Astrocyte (in vitro differentiated cells and primary cell): ENCODE measurements at regions not wholly inside any gene's neighbourhood (a gene's known extent, or its start where the extent isn't known, plus 50 kb on each side); places are given as distances from the start of the nearest gene placed in this dataset.

Source experiments
- DNase-seq: peaks from one replicate; pipeline ENCODE4 v3.0.0-alpha.2; 2010; ENCODE audit warnings: low read depth
- FAIRE-seq: peaks from 2 replicates; lab custom pipeline; 2011; peaks lifted over from hg19 to GRCh38; lab: Jason Lieb, UNC
- H2AFZ ChIP-seq: 2 replicates; pipeline ENCODE4 v1.6.0; 2012; ENCODE audit warnings: low read depth, low read length, inconsistent platforms
- H3K27ac ChIP-seq: 2 replicates; pipeline ENCODE4 v1.5.1; 2011; ENCODE audit warnings: low read depth, low read length, inconsistent platforms
- H3K27me3 ChIP-seq: 2 replicates; pipeline ENCODE4 v1.6.0; 2011; ENCODE audit warnings: low read length, inconsistent platforms; ENCODE audit not compliant: insufficient read depth
- H3K36me3 ChIP-seq: 2 replicates; pipeline ENCODE4 v1.5.1; 2011; ENCODE audit warnings: low read length, inconsistent platforms; ENCODE audit not compliant: insufficient read depth
- H3K4me1 ChIP-seq: 2 replicates; pipeline ENCODE4 v1.5.1; 2011; ENCODE audit warnings: low read length, inconsistent platforms; ENCODE audit not compliant: insufficient read depth
- H3K4me2 ChIP-seq: 2 replicates; pipeline ENCODE4 v1.6.0; 2012; ENCODE audit warnings: low read length, inconsistent platforms
- H3K4me3 ChIP-seq: 2 replicates; pipeline ENCODE4 v1.5.1; 2011; ENCODE audit warnings: low read depth, mild to moderate bottlenecking, low read length, inconsistent platforms; ENCODE audit not compliant: insufficient read depth
- H3K79me2 ChIP-seq: 2 replicates; pipeline ENCODE4 v1.6.0; 2012; ENCODE audit warnings: mild to moderate bottlenecking, low read length, inconsistent platforms; ENCODE audit not compliant: insufficient read depth
- H3K9ac ChIP-seq: 2 replicates; pipeline ENCODE4 v1.6.0; 2012; ENCODE audit warnings: mild to moderate bottlenecking, low read length, inconsistent platforms
- H3K9me3 ChIP-seq: 2 replicates; pipeline ENCODE4 v1.5.1; 2012; ENCODE audit warnings: low read depth, mild to moderate bottlenecking, low read length, inconsistent platforms; ENCODE audit not compliant: insufficient read depth
- H4K20me1 ChIP-seq: 2 replicates; pipeline ENCODE4 v1.6.0; 2012; ENCODE audit warnings: low read length, inconsistent platforms; ENCODE audit not compliant: insufficient read depth
- H3K27ac Mint-ChIP-seq: one replicate; pipeline ENCODE4 v1.8.0; 2021; ENCODE audit warnings: mild to moderate bottlenecking, mixed read lengths; ENCODE audit not compliant: unreplicated experiment
- H3K27me3 Mint-ChIP-seq: one replicate; pipeline ENCODE4 v1.8.0; 2021; ENCODE audit warnings: low read depth, mixed read lengths; ENCODE audit not compliant: unreplicated experiment
- H3K36me3 Mint-ChIP-seq: one replicate; pipeline ENCODE4 v1.8.0; 2021; ENCODE audit warnings: low read depth, mixed read lengths; ENCODE audit not compliant: unreplicated experiment
- H3K4me1 Mint-ChIP-seq: one replicate; pipeline ENCODE4 v1.8.0; 2021; ENCODE audit warnings: low read depth, mixed read lengths; ENCODE audit not compliant: unreplicated experiment
- H3K4me3 Mint-ChIP-seq: one replicate; pipeline ENCODE4 v1.8.0; 2021; ENCODE audit warnings: mild to moderate bottlenecking, moderate library complexity, mixed read lengths; ENCODE audit not compliant: unreplicated experiment
- H3K9me3 Mint-ChIP-seq: one replicate; pipeline ENCODE4 v1.8.0; 2021; ENCODE audit warnings: mild to moderate bottlenecking, mixed read lengths; ENCODE audit not compliant: unreplicated experiment
- CTCF ChIP-seq: IDR thresholded peaks from 2 replicates; pipeline ENCODE4 v1.5.1; 2011; ENCODE audit warnings: low read depth, mild to moderate bottlenecking, inconsistent platforms, low read length, moderate library complexity; ENCODE audit not compliant: insufficient read depth
- EZH2 ChIP-seq: IDR thresholded peaks from 2 replicates; pipeline ENCODE4 v1.6.1; 2012; ENCODE audit warnings: mild to moderate bottlenecking, low read length, inconsistent platforms; ENCODE audit not compliant: insufficient read depth

GRCh38 chr6:167565884-167566599 lies 241.2 kb downstream of the TTLL2 start:
- FAIRE-seq (no peak), DNase-seq (no peak)
- Histone ChIP-seq H3K4me2 (no peak overlapping the region), H3K36me3 (no peaks in the 10 kb centered on the region), H3K4me3 (no peak overlapping the region), H3K27ac (no peak overlapping the region), H3K27me3 (no peaks in the 10 kb centered on the region), H3K9ac (no peak overlapping the region), H4K20me1 (no peaks in the 10 kb centered on the region), H3K4me1 (no peaks in the 10 kb centered on the region), H2AFZ (no peak overlapping the region), H3K9me3 (no peaks in the 10 kb centered on the region), H3K79me2 (no peaks in the 10 kb centered on the region)
- peaks cover 2% of the 10 kb centered on the region for H3K4me1 Mint-ChIP-seq
- H3K4me3 Mint-ChIP-seq: no peak overlapping the region
- TF ChIP-seq EZH2: no peak
- TF ChIP-seq CTCF: no peak
- H3K27ac Mint-ChIP-seq: no peak overlapping the region
- peaks cover 40% of the 10 kb centered on the region for H3K27me3 Mint-ChIP-seq
- peaks cover 3% of the 10 kb centered on the region for H3K9me3 Mint-ChIP-seq
- no peaks in the 10 kb centered on the region for H3K36me3 Mint-ChIP-seq

GRCh38 chr6:167566711-167567141 lies 241.8 kb downstream of the TTLL2 start:
- H3K36me3 ChIP-seq: no peaks in the 10 kb centered on the region
- DNase-seq (no peak), FAIRE-seq (no peak)
- no peaks in the 10 kb centered on the region for H3K36me3 Mint-ChIP-seq
- H3K27me3 ChIP-seq: no peaks in the 10 kb centered on the region
- peaks cover 34% of the 10 kb centered on the region for H3K27me3 Mint-ChIP-seq
- H3K4me1 ChIP-seq: no peaks in the 10 kb centered on the region
- H3K27ac ChIP-seq: no peak overlapping the region
- H2AFZ ChIP-seq: no peak overlapping the region
- no peak overlapping the region for H3K4me3 Mint-ChIP-seq
- H3K27ac Mint-ChIP-seq: no peak overlapping the region
- no peak overlapping the region for H3K4me2 ChIP-seq
- peaks cover 2% of the 10 kb centered on the region for H3K4me1 Mint-ChIP-seq
- H3K9ac ChIP-seq: no peak overlapping the region
- no peak overlapping the region for H3K4me3 ChIP-seq
- peaks cover 3% of the 10 kb centered on the region for H3K9me3 Mint-ChIP-seq
- no peaks in the 10 kb centered on the region for H4K20me1 ChIP-seq
- H3K9me3 ChIP-seq: no peaks in the 10 kb centered on the region
- no peaks in the 10 kb centered on the region for H3K79me2 ChIP-seq
- TF ChIP-seq EZH2 (no peak), CTCF (no peak)
